C4-2B (cell line): ENCODE measurements at regions not wholly inside any gene's neighbourhood (a gene's known extent, or its start where the extent isn't known, plus 50 kb on each side); places are given as distances from the start of the nearest gene placed in this dataset.

ENCODE experiments used
- ZFX ChIP-seq: fragments of 450-650 bp; IDR thresholded peaks from 2 replicates; pipeline ENCODE4 v1.6.1; 2017
- TF ChIP-seq, protein P1 (sequence below): fragments of 450-650 bp; conservative IDR thresholded peaks from 2 replicates; pipeline ENCODE4 v1.5.1; 2017; ENCODE audit warnings: mild to moderate bottlenecking

DNA sequence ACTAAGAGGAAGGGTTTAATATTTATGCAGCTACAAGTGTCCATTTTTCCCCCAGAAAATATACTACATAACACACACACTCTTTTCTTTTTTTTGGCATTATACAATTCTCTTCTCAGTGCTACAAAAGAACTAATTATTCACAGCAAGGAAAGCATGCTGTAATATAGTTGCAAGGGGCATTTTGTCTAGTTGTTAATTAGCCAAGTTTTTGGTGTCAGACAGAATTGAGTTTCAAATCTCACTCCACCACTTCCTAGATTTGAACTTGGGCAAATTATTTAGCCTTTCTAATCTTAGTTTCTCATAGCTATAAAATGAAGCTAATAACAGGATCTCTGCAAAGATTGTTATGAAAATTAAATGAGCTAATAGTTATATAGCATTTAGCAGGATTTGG is 60.0 kb upstream of the VTCN1 start:
- TF ChIP-seq, protein P1, sequence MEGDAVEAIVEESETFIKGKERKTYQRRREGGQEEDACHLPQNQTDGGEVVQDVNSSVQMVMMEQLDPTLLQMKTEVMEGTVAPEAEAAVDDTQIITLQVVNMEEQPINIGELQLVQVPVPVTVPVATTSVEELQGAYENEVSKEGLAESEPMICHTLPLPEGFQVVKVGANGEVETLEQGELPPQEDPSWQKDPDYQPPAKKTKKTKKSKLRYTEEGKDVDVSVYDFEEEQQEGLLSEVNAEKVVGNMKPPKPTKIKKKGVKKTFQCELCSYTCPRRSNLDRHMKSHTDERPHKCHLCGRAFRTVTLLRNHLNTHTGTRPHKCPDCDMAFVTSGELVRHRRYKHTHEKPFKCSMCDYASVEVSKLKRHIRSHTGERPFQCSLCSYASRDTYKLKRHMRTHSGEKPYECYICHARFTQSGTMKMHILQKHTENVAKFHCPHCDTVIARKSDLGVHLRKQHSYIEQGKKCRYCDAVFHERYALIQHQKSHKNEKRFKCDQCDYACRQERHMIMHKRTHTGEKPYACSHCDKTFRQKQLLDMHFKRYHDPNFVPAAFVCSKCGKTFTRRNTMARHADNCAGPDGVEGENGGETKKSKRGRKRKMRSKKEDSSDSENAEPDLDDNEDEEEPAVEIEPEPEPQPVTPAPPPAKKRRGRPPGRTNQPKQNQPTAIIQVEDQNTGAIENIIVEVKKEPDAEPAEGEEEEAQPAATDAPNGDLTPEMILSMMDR, result no peak
- no peak for TF ChIP-seq ZFX
